Spleen (tissue), 7 donors: ENCODE measurements at regions not wholly inside any gene's neighbourhood (a gene's known extent, or its start where the extent isn't known, plus 50 kb on each side); places are given as distances from the start of the nearest gene placed in this dataset.

Source experiments
- CTCF ChIP-seq, 11 experiments: fragments of 200-600 bp in 7 of 11; fragments of 450-650 bp in 4 of 11; sonication (generic) in 4 of 11; IDR thresholded peaks in 8 of 11; conservative IDR thresholded peaks in 3 of 11; 1 replicate in 7 of 11; 2 replicates in 4 of 11; pipeline versions ENCODE4 v1.4.0 to v1.8.0; 2016 to 2021; ENCODE audit warnings: antibody characterized with exemption in 11 of 11, inconsistent platforms in 4 of 11, mild to moderate bottlenecking in 1 of 11
- POLR2A ChIP-seq, 3 donors: fragments of 450-650 bp; IDR thresholded peaks; one replicate each; pipeline ENCODE4 v1.5.1; 2017; ENCODE audit warnings: antibody characterized with exemption in 3 of 3, mild to moderate bottlenecking in 1 of 3
- donor health status: DM: no; HTN: no; CAD: no; lungs with moderate emphysema.
- donor health status: DM: no; HTN: no; CAD: no.
- donor health status: DM: no; HTN: no; CAD: no.

DNA sequence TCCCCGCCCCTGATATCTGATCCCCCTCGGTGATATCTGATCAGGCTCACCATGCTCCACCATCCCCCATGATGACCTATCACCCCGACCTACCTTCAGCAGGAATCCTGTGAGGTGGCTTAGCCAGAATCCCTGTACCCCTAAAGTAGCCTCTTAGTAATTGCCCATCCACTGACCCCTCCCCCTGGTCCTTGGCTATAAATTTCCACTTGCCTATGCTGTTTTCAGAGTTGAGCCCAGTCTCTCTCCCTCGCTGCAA is 177.5 kb upstream of the GGTLC1 start:
- TF ChIP-seq CTCF (IDR thresholded peaks at IDR 0.05 in 8 of 11, conservative IDR thresholded peaks at IDR 0.05 in 3 of 11) (no peak), POLR2A (IDR thresholded peaks at IDR 0.05) (no peak)
